ENCODE measurements at regions not wholly inside any gene's neighbourhood (a gene's known extent, or its start where the extent isn't known, plus 50 kb on each side); places are given as distances from the start of the nearest gene placed in this dataset.
"Not testable (repeated sequence)": the region's sequence is repeated elsewhere in the genome, so short reads cannot be mapped to it uniquely, and the experiment has no call there.

DNA sequence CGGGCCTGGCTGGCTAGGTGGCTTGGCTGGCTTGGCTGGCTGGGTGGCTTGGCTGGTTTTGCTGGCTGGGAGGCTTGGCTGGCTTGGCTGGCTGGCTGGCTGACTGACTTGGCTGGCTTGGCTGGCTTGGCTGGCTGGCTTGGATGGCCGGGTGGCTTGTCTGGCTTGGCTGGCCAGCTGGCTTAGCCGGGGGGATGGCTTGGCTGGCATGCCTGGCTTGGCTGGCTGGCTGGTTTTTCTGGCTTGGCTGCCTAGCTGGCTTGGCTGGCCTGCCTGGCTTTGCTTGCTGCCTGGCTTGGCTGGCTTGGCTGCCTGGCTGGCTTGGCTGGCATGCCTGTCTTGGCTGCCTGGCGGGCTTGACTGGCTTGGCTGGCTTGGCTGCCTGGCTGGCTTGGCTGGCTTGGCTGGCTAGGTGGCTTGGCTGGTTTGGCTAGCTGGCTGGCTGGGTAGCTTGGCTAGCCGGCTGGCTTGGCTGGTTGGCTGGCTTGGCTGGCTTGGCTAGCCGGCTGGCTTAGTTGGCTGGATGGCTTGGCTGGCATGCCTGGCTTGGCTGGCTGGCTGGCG is 2829.6 kb downstream of the RPIA start:
- H3K27me3 Mint-ChIP-seq; DNase-seq; H3K36me3 Mint-ChIP-seq (ENCODE audit: insufficient read depth); H3K9me3 Mint-ChIP-seq; ATAC-seq (replicated peaks); H3K4me1 Mint-ChIP-seq (ENCODE audit: low read depth in 2 of 2); H3K27ac Mint-ChIP-seq; H3K4me3 Mint-ChIP-seq: not testable (repeated sequence)

DNA sequence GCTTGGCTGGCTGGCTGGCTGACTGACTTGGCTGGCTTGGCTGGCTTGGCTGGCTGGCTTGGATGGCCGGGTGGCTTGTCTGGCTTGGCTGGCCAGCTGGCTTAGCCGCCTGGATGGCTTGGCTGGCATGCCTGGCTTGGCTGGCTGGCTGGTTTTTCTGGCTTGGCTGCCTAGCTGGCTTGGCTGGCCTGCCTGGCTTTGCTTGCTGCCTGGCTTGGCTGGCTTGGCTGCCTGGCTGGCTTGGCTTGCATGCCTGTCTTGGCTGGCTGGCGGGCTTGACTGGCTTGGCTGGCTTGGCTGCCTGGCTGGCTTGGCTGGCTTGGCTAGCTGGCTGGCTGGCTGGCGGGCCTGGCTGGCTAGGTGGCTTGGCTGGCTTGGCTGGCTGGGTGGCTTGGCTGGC is 2830.5 kb downstream of the RPIA start:
- H3K4me3 Mint-ChIP-seq; H3K27ac Mint-ChIP-seq; H3K27me3 Mint-ChIP-seq; ATAC-seq (replicated peaks); H3K4me1 Mint-ChIP-seq (ENCODE audit: low read depth in 2 of 2); DNase-seq; H3K9me3 Mint-ChIP-seq; H3K36me3 Mint-ChIP-seq (ENCODE audit: insufficient read depth): not testable (repeated sequence)

DNA sequence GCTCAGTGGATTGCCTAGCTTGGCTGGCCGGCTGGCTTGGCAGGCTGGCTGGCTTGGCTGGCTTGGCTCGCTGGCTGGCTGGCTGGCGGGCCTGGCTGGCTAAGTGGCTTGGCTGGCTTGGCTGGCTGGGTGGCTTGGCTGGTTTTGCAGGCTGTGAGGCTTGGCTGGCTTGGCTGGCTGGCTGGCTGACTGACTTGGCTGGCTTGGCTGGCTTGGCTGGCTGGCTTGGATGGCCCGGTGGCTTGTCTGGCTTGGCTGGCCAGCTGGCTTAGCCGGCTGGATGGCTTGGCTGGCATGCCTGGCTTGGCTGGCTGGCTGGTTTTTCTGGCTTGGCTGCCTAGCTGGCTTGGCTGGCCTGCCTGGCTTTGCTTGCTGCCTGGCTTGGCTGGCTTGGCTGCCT is 2831.4 kb downstream of the RPIA start:
- H3K27ac Mint-ChIP-seq; H3K27me3 Mint-ChIP-seq; DNase-seq; H3K36me3 Mint-ChIP-seq (ENCODE audit: insufficient read depth); H3K4me3 Mint-ChIP-seq; ATAC-seq (replicated peaks); H3K4me1 Mint-ChIP-seq (ENCODE audit: low read depth in 2 of 2); H3K9me3 Mint-ChIP-seq: not testable (repeated sequence)

DNA sequence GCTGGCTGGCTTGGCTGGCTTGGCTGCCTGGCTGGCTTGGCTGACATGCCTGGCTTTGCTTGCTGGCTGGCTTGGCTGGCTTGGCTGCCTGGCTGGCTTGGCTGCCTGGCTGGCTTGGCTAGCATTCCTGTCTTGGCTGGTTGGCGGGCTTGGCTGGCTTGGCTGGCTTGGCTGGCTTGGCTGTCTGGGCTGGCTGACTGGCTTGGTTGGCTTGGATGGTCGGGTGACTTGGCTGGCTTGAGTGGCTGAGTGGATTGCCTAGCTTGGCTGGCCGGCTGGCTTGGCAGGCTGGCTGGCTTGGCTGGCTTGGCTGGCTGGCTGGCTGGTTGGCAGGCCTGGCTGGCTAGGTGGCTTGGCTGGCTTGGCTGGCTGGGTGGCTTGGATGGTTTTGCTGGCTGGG is 2832.3 kb downstream of the RPIA start:
- not testable (repeated sequence) for DNase-seq; H3K36me3 Mint-ChIP-seq (ENCODE audit: insufficient read depth); ATAC-seq (replicated peaks); H3K9me3 Mint-ChIP-seq; H3K4me3 Mint-ChIP-seq; H3K27me3 Mint-ChIP-seq; H3K4me1 Mint-ChIP-seq (ENCODE audit: low read depth in 2 of 2); H3K27ac Mint-ChIP-seq

DNA sequence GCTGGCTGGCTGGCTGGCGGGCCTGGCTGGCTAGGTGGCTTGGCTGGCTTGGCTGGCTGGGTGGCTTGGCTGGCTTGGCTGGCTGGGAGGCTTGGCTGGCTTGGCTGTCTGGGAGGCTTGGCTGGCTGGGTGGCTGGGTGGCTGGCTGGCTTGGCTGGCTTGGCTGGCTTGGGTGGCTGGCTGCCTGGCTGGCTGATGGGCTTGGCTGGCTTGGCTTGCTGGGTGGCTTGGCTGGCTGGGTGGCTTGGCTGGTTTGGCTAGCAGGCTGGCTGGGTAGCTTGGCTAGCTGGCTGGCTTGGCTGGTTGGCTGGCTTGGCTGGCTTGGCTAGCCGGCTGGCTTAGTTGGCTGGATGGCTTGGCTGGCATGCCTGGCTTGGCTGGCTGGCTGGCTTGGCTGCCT is 2834.1 kb downstream of the RPIA start:
- not testable (repeated sequence) for H3K9me3 Mint-ChIP-seq; H3K4me3 Mint-ChIP-seq; ATAC-seq (replicated peaks); DNase-seq; H3K27ac Mint-ChIP-seq; H3K27me3 Mint-ChIP-seq; H3K4me1 Mint-ChIP-seq (ENCODE audit: low read depth in 2 of 2); H3K36me3 Mint-ChIP-seq (ENCODE audit: insufficient read depth)

DNA sequence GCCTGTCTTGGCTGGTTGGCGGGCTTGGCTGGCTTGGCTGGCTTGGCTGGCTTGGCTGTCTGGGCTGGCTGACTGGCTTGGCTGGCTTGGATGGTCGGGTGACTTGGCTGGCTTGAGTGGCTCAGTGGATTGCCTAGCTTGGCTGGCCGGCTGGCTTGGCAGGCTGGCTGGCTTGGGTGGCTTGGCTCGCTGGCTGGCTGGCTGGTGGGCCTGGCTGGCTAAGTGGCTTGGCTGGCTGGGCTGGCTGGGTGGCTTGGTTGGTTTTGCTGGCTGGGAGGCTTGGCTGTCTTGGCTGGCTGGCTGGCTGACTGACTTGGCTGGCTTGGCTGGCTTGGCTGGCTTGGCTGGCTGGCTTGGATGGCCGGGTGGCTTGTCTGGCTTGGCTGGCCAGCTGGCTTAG is 2834.6 kb downstream of the RPIA start:
- not testable (repeated sequence) for DNase-seq; H3K4me3 Mint-ChIP-seq; H3K36me3 Mint-ChIP-seq (ENCODE audit: insufficient read depth); H3K27me3 Mint-ChIP-seq; H3K4me1 Mint-ChIP-seq (ENCODE audit: low read depth in 2 of 2); ATAC-seq (replicated peaks); H3K9me3 Mint-ChIP-seq; H3K27ac Mint-ChIP-seq

DNA sequence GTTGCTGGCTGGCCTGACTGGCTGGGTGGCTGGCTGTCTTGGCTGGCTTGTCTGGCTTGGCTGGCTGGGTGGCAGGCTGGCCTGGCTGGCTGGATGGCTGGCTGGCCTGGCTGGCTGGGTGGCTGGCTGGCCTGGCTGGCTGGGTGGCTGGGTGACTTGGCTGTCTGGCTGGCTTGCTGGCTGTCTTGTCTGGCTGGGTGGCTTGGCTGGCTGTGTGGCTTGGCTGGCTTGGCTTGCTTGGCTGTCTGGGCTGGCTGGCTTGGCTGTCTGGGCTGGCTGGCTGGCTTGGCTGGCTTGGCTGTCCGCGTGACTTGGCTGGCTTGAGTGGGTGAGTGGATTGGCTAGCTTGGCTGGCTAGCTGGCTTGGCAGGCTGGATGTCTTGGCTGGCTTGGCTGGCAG is 2835.6 kb downstream of the RPIA start:
- H3K4me1 Mint-ChIP-seq (ENCODE audit: low read depth in 2 of 2); H3K4me3 Mint-ChIP-seq; H3K27me3 Mint-ChIP-seq; ATAC-seq (replicated peaks); DNase-seq; H3K36me3 Mint-ChIP-seq (ENCODE audit: insufficient read depth); H3K9me3 Mint-ChIP-seq; H3K27ac Mint-ChIP-seq: not testable (repeated sequence)

DNA sequence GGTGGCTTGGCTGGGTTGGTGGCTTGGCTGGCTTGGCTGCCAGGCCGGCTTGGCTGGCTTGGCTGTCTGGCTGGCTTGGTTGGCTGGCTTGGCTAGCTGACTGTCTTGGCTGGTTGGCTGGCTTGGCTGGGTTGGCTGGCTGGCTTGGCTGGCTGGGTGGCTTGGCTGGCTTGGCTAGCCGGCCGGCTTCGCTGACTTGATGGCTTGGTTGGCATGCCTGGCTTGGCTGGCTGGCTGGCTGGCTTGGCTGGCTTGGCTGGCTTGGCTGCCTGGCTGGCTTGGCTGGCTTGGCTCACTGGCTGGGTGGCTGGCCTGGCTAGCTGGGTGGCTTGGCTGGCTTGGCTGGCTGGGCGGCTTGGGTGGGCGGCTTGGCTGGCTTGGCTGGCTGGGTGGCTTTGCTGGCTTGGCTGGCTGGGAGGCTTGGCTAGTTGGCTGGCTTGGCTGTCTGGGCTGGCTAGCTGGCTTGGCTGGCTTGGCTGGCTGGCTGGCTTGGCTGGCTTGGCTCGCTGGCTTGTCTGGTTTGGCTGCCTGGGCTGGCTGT is 2836.1 kb downstream of the RPIA start:
- not testable (repeated sequence) for ATAC-seq (replicated peaks); H3K27ac Mint-ChIP-seq; H3K4me1 Mint-ChIP-seq (ENCODE audit: low read depth in 2 of 2); DNase-seq; H3K27me3 Mint-ChIP-seq; H3K36me3 Mint-ChIP-seq (ENCODE audit: insufficient read depth); H3K4me3 Mint-ChIP-seq; H3K9me3 Mint-ChIP-seq

DNA sequence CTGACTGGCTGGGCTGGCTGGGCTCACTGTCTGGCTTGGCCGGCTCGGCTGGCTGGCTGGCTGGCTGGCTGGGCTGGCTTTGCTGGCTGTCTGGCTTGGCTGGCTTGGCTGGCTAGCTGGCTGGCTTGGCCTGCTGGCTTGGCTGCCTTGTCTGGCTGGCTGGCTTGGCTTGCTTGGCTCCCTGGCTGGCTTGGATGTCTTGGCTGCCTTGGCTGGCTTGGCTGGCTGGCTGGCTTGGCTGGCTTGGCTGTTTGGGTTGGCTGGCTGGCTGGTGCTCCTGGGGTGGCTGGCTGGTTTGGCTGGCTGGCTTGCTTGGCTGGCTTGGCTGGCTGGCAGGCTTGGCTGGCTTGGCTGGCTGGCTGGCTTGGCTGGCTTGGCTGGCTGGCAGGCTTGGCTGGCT is 2836.9 kb downstream of the RPIA start:
- not testable (repeated sequence) for H3K27me3 Mint-ChIP-seq; H3K4me3 Mint-ChIP-seq; ATAC-seq (replicated peaks); DNase-seq; H3K36me3 Mint-ChIP-seq (ENCODE audit: insufficient read depth); H3K4me1 Mint-ChIP-seq (ENCODE audit: low read depth in 2 of 2); H3K9me3 Mint-ChIP-seq; H3K27ac Mint-ChIP-seq

DNA sequence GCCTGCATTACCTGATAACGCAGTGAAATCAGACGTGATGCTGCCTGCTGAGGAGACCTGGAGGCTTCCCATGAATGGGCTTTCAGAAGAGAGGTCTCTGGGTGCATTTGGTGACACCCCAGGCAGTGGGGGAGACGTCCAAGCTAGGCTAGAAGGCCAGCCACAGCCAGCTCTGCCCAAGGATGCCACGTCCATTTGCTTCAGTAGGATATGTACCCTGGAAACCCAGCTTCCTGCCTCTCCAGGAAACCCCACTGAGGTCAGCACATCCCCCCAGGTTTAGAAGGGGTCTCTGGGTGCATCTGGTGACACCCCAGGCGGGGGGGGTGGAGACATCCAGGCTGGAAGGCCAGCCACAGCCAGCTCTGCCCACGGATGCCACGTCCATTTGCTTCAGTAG is 2844.6 kb downstream of the RPIA start:
- not testable (repeated sequence) for ATAC-seq (replicated peaks); DNase-seq; H3K4me1 Mint-ChIP-seq (ENCODE audit: low read depth in 2 of 2); H3K36me3 Mint-ChIP-seq (ENCODE audit: insufficient read depth); H3K9me3 Mint-ChIP-seq; H3K4me3 Mint-ChIP-seq; H3K27ac Mint-ChIP-seq; H3K27me3 Mint-ChIP-seq

DNA sequence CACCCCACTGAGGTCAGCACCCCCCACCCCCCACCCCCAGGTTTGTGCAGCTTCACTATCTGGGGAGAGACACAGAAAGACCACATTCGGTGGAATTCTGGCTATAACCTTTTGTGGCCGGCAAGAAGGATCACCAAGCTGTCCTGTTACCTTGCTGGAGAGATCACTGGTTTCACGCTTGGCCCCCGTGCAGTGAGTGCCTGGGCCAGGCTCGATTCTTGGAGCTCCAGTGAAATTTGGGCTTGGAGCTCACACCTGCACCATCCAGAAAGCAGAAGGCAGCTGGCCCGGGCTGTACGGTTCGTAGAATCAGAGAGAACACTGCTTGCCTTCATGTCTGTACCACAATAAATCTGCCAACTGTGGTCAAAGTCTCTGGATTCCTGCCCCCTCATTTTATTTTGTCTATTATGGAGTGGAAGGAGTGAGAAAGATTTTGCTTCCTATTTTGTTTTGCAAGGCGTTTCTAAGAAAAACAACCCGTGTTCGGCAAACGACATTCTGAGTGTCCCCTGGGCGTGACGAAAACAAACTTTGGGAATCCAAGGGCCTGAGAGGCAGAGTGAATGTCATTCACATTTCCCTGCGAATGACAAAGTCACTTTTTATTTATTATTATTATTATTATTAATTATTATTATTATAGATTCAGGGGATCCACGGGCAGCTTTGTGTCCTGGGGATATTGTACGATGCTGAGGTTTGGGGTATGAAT is 2845.2 kb downstream of the RPIA start:
- DNase-seq; H3K4me3 Mint-ChIP-seq; ATAC-seq (replicated peaks); H3K36me3 Mint-ChIP-seq (ENCODE audit: insufficient read depth); H3K4me1 Mint-ChIP-seq (ENCODE audit: low read depth in 2 of 2); H3K27ac Mint-ChIP-seq; H3K27me3 Mint-ChIP-seq; H3K9me3 Mint-ChIP-seq: not testable (repeated sequence)

DNA sequence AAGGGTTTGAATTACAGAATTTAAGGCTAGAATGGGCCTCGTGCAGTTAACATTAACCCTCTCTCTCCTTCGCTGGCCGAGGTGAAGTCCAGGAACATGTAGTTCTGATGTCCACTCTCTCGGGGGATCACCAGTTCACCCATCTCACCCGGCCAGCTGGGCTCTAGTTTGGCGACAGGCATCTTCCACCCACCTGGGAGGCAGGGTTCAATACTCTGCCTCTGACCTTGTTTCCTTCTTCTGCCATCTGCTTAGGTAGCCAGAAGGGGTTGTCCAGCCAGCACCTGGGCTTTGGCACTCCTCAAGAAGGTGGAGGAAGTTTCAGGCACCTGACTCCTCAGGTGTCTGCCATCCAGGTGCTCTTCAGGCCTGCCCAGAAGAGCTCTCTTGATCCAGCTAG is 2857.8 kb downstream of the RPIA start:
- not testable (repeated sequence) for H3K4me3 Mint-ChIP-seq; H3K9me3 Mint-ChIP-seq; H3K4me1 Mint-ChIP-seq (ENCODE audit: low read depth in 2 of 2); ATAC-seq (replicated peaks); DNase-seq; H3K27me3 Mint-ChIP-seq; H3K27ac Mint-ChIP-seq; H3K36me3 Mint-ChIP-seq (ENCODE audit: insufficient read depth)

DNA sequence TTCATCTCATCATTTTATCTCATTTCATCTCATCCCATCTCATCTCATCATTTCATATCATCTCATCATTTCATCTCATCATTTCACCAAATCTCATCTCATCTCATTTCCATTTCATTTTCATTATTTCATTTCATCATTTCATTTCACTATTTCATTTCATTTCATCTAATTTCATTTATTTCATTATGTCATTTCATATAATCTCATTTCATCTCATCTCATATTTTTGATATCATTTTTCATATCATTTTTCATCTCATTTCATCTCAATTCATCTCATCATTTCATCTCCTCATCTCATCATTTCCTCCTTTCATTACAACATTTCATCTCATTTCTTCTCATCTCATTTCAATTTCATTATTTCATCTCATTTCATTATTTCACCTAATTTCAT is 2866.8 kb downstream of the RPIA start:
- not testable (repeated sequence) for H3K27me3 Mint-ChIP-seq; ATAC-seq (replicated peaks); DNase-seq; H3K4me1 Mint-ChIP-seq (ENCODE audit: low read depth in 2 of 2); H3K27ac Mint-ChIP-seq; H3K4me3 Mint-ChIP-seq; H3K36me3 Mint-ChIP-seq (ENCODE audit: insufficient read depth)
- H3K9me3 Mint-ChIP-seq = peaks cover 10 to 29% of the 10 kb centered on the region in 2 donors

DNA sequence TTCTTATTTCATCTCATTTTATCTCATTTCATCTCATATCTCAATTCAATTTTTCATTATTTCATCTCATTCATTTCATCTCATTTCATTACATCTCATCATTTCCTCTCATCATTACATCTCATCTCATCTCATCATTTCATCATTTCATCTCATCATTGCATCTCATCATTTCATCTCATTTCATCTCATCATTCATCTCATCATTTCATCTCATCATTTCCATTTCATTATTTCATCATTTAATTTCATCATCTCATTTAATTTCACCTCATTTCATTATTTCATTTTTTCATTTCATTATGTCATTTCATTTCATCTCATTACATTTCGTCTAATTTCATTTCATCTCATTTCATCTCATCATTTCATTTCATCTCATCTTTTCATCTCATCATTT is 2867.8 kb downstream of the RPIA start:
- not testable (repeated sequence) for ATAC-seq (replicated peaks); H3K36me3 Mint-ChIP-seq (ENCODE audit: insufficient read depth); H3K27ac Mint-ChIP-seq; H3K27me3 Mint-ChIP-seq; H3K4me1 Mint-ChIP-seq (ENCODE audit: low read depth in 2 of 2); DNase-seq; H3K4me3 Mint-ChIP-seq
- peaks cover 10 to 29% of the 10 kb centered on the region in 2 donors for H3K9me3 Mint-ChIP-seq
